GM19240 (cell line): ENCODE measurements at regions not wholly inside any gene's neighbourhood (a gene's known extent, or its start where the extent isn't known, plus 50 kb on each side); places are given as distances from the start of the nearest gene placed in this dataset.

Experiments
- DNase-seq: peaks from one replicate; pipeline ENCODE4 v3.0.0; 2011; ENCODE audit warnings: low spot score; ENCODE audit not compliant: insufficient read length

DNA sequence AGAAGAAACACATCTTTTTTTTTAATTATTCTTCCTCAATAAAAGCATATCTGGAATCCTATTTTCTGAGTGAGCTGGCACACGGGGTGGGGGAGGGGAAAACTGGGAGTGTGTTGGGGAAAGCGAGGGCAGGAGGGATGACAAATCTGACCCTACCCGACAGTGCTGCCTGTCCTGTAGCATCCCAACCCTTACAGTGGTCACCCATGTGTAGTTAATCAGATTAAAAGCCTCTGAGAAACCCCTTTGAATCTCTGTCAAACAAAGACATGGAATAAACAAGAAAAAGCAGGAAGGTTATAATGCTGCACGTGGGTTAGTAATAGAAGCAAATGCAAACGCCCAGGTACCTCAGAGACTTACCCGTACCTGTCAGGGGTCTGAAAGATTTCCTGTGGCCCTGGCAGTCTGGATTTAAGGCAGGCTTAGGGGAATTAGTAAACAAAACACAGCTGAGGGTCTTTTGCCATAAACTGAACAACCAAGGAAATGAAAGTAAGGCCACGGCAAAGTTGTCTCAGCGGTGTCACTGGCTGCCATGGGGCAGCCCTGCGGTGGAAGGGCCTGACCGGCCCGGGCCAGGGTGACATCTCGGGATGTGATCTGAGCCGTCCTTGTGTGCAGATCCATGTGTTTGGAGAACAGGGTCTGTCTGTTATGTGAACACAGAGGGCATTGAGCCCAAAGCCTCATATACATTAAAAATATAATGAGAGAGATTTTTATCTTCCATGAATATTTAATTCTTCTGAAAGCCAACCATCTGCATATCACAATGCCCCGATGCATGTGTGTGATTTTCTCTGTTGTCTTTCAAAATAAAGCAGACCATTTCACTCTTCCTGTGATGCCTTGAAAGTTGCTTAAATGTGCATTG, 308.2 kb downstream of the ZNF608 start:
- DNase-seq = no peak

DNA sequence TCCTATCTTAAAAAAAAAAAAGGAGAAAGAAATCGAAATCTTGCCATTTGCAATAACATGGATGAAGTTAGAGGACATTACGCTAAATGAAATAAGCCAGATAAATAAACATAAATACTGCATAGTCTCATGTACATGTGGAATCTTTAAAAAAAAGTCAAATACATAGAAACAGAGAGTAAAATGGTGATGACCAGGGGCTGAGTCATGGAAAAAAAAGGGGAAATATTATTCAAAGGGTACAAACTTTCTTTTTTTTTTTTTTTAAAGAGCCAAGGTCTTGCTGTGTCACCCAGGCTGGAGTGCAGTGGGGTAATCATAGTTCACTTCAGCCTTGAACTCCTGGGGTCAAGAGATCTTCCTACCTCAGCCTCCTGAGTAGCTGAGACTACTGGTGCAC, 310.1 kb downstream of the ZNF608 start:
- DNase-seq = no peak

GRCh38 chr5:124433170-124433569, 313.3 kb downstream of the ZNF608 start:
- DNase-seq = no peak

DNA sequence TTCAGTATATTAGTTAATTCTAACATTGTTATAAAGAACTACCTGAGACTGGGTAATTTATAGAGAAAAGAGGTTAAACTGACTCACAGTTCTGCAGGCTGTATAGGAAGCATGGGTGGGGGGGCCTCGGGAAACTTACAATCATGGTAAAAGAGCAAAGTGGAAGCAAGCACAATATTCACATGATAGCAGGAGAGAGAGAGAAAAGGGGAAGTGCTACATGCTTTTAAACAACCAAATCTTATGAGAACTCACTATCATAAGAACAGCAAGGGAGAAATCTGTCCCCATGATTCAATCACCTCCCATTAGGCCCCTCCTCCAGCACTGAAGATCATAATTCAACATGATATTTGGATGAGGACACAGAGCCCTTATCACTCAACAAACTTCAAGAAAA, 324.9 kb downstream of the ZNF608 start:
- DNase-seq = no peak

DNA sequence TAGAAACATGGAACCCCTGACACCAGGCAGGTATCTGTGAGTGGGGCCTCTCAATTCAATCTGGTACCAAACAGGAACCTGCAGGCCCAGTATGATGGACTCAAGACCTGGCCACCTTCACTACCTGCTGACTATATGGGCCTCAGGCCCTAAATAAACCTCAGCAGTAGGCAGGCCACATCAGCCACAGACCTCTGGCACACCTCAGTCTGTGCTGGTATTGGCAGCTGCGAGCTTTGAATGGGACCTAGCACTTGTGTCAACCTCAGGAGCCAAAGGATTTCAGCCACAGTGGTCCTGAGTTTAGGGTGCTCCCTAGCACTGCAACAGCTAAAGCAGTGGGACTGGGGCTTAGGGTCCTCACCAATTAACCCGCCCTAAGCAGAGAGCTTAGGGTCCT, 325.5 kb downstream of the ZNF608 start:
- DNase-seq = no peak

DNA sequence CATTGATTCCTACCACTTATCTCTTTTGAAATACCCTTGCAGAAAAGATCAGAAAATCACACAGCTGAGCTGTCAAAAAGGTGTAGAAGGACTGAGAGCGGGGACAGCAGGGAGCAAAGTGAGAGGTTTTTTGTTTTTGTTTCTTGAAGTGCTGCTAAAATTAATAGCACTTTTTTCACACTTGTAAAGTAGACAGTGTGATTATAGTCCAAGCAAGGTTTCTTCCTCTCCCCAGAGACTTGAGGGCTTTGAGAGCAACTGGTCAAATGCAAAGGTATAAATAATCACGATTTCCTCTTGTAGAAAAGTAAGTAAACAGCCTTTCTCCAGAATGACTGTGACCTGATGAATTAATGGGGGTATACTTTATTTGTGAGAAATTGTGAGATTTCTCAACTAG, 326.9 kb downstream of the ZNF608 start:
- DNase-seq = no peak

DNA sequence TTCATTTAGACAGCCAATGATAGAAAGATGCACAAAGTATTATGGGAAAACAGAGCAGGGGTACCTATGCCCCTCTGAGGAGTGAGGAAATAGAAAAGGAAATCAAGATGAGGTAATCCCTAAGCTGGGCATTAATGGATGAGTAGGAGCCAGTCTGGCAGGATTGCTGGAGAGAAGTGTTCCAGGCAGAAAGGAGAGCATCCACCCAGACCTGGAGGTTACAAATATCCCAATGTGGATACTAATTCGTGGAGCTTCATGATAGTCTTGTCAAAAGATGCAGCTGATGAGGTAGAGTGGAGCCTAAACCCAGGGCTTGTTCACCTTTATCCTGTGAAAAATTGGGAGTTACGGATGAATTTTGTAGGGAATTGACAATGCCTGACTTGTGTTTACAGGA, 328.0 kb downstream of the ZNF608 start:
- DNase-seq = no peak

- DNase-seq = no peak
Measured at GRCh38 chr5:124417196-124417595, 329.2 kb downstream of the ZNF608 start.

GRCh38 chr5:124416627-124417026, 329.8 kb downstream of the ZNF608 start:
- no peak for DNase-seq

DNA sequence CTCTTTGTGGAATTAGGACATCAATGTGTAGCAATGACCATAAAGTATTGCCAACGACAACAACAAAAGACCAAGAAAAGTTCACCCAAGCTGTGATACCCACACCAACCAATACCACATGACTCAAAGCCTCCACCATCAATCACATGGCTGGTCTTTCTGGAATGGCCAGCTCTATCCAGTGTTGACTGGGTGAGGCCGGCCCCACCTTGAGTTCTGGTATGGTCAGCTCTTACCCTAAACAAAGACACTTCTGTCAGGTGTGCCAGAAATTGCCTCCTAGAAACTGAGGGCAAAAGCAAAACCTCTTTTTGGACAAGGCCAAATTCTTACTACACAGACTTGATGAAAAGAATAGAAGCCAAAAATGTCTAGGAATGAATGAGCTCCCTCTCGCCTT, 331.5 kb downstream of the ZNF608 start:
- DNase-seq = no peak

GRCh38 chr5:124410539-124411488, 335.6 kb downstream of the ZNF608 start:
- peak; percentile 9 for DNase-seq

DNA sequence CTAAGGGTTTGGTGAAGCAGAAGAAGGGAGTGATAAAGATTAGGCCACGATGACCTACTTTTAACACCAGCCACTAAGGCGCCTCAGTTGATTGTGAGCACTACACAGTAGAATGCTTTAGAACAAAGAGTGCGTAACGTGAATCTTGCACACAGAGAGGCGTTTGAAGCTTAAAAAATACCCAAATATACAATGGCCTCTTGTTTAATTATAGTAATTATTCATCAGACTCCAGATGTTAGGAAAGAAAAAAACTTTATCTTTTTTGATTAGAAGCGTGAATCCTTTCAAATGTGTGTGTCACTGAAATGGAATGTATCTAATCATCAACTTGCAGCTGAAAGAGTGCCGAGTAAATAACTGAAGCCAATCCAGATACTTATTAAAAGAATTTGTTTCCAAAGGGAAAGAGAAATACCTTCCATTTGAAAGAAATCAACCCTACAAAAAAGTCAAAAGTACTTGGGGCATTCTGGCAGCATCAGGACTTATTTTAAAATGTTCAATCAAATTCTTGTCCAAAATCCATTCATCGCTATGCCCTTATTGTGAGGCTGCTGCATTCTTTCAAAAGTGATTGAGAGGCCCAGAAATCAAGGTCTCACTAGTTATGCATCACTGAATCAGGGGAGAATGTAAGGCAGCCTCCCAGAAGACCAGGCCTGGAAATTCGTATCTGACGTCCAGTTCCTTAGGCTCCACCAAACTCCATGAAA, 337.5 kb downstream of the ZNF608 start:
- no peak for DNase-seq

DNA sequence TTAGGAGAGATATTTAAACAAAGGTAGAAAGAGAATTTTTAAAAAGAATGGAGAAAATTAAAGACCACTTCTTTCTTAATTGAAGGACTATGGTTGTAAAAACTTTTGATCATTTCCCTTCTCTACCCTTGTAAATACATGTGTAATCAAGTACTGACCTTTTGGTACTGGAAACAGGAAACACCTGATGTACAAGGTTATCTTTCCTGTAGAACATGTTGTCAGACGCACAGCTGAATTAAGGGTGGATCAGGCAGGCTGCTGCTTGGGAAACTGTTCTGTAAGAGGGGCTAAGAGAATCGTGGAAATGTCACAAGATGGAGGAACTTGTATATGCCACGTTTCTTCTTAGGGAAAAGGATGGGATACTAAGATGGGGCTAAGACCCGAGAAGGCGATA, 341.6 kb downstream of the ZNF608 start:
- no peak for DNase-seq

GRCh38 chr5:124403281-124403680, 343.2 kb downstream of the ZNF608 start:
- no peak for DNase-seq

- no peak for DNase-seq
Measured at GRCh38 chr5:124402144-124402581, 344.3 kb downstream of the ZNF608 start.

DNA sequence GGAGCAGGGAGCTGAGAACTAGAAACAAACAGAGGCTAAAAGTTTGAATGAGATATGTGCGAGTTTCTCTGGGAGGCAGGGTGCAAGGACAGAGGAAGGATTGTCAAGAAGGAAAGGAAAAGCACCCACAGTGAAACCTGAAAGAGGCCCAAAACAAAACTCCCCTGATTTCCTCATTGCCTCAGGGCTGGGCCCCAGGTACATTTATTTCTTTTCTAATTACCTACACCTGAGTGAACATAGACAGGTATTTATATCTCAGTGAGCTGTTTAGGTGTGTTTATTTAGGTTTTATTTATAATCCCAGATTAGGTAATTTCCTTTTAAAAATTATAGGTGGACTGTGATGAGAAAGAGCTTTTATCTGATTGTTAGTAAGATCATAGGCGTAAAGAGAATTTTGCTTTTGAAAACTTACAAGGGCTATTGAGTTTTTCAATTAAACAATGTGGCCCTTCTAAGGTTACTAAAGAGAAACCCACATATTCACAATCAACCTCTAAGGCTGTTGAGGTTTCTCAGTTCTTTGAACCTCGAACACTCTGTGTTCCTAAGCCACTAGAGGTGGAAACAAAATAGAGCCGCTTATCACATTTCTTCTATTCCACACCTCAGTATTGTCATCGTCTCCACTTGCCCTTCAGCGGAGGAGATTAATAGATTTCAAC, 344.8 kb downstream of the ZNF608 start:
- DNase-seq = no peak

DNA sequence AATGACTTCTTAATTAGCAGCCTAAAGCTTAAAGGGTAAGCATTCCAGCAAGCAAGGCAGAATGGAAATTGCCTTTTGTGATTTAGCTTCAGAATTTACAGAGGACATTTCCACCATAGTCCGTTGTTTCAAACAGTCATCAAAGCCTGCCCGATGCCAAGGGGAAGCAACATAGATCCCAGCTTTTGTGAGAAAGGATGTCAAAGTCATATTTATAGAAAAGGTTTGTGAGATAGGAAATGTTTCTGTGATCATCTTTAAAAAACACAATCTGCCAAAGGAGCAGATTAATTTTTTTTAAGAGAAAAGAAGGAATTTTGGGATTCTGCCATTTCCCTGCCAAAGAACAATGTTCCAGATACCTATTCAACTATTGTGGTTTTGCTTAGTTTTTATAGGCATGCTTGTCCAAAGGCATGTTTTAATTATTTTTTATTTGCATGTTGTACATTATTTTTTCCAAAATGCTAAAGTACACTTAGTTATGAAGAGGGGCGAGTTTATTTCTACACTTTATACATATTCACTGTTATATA, 346.9 kb downstream of the ZNF608 start:
- DNase-seq = no peak

DNA sequence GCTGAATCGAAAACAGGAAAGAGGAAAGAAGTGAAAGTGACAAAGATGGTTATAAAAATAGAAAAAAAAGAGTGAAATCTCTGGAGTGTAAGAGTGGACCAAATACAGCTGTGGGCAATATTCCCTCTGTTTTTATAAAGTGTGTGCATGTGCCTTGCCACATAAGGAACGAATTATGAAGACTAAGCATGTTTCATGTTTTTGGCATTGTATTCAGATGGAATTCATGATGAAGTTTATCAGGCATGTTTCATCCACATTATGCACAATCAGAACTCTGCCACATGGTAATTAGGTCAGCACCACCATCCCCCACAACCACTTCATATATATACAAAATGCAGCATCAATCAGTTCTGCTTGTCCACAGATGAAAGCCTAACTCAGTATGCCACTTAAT, 348.0 kb downstream of the ZNF608 start:
- no peak for DNase-seq

DNA sequence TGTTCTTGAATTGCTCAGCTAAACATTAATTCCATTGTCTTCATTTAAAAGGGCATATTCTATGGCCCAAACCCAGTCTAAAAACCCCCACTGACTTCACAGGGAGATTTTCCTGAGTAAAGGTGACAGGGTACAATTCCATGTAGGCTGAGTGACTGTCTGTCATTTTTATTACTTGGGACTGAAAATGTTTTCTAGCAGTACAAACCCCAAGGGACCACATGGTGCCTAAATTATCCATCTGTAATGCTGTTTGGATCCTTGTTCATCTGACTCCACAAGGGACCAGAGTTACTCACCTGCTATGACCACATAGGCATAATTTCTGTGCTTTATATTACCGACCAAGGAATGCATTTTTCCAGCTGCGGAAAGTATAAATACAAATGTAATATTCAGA, 349.1 kb downstream of the ZNF608 start:
- DNase-seq = no peak

- DNase-seq = no peak
Measured at GRCh38 chr5:124395926-124396325, 350.5 kb downstream of the ZNF608 start.

GRCh38 chr5:124395287-124395686, 351.2 kb downstream of the ZNF608 start:
- no peak for DNase-seq
